ENCODE measurements at regions not wholly inside any gene's neighbourhood (a gene's known extent, or its start where the extent isn't known, plus 50 kb on each side); places are given as distances from the start of the nearest gene placed in this dataset.
"Not testable (repeated sequence)": the region's sequence is repeated elsewhere in the genome, so short reads cannot be mapped to it uniquely, and the experiment has no call there.

GRCh38 chr7:106512217-106512616 lies 148.7 kb downstream of the CCDC71L start:
- H3K36me3 ChIP-seq (ENCODE audit: insufficient read depth, low read length), result no peaks in the 10 kb centered on the region
- no peaks in the 10 kb centered on the region for H3K9me3 ChIP-seq (ENCODE audit: control insufficient read depth, insufficient read depth, low read length)
- no peak overlapping the region for H3K9ac ChIP-seq (ENCODE audit: low read depth, low read length)
- H3K4me1 ChIP-seq (ENCODE audit: insufficient read depth, low read length), result no peaks in the 10 kb centered on the region

- Histone ChIP-seq H3K9me3 (ENCODE audit: control insufficient read depth, insufficient read depth, low read length) (no peaks in the 10 kb centered on the region; the same call in 1 of the 2 replicates), H3K9ac (ENCODE audit: low read depth, low read length) (no peak overlapping the region), H3K36me3 (ENCODE audit: insufficient read depth, low read length) (no peaks in the 10 kb centered on the region; the same call in 1 of the 2 replicates), H3K4me1 (ENCODE audit: insufficient read depth, low read length) (no peaks in the 10 kb centered on the region)
Measured at GRCh38 chr7:106504645-106505044, 156.3 kb downstream of the CCDC71L start.

- no peaks in the 10 kb centered on the region; the same call in 1 of the 2 replicates for H3K9me3 ChIP-seq (ENCODE audit: control insufficient read depth, insufficient read depth, low read length)
- H3K9ac ChIP-seq (ENCODE audit: low read depth, low read length), result no peak overlapping the region
- H3K36me3 ChIP-seq (ENCODE audit: insufficient read depth, low read length), result no peaks in the 10 kb centered on the region; the same call in 1 of the 2 replicates
- H3K4me1 ChIP-seq (ENCODE audit: insufficient read depth, low read length), result no peaks in the 10 kb centered on the region
Measured at GRCh38 chr7:106504207-106504606, 156.8 kb downstream of the CCDC71L start.

GRCh38 chr7:106503626-106504025 lies 157.3 kb downstream of the CCDC71L start:
- no peaks in the 10 kb centered on the region; the same call in 1 of the 2 replicates for H3K9me3 ChIP-seq (ENCODE audit: control insufficient read depth, insufficient read depth, low read length)
- H3K4me1 ChIP-seq (ENCODE audit: insufficient read depth, low read length), result no peaks in the 10 kb centered on the region
- H3K9ac ChIP-seq (ENCODE audit: low read depth, low read length), result no peak overlapping the region

GRCh38 chr7:106501605-106502580 lies 159.1 kb downstream of the CCDC71L start:
- Histone ChIP-seq H3K36me3 (ENCODE audit: insufficient read depth, low read length) (no peaks in the 10 kb centered on the region; the same call in 1 of the 2 replicates), H3K4me1 (ENCODE audit: insufficient read depth, low read length) (no peaks in the 10 kb centered on the region), H3K9ac (ENCODE audit: low read depth, low read length) (no peak overlapping the region), H3K9me3 (ENCODE audit: control insufficient read depth, insufficient read depth, low read length) (no peaks in the 10 kb centered on the region; the same call in 1 of the 2 replicates)

More at GRCh38 chr7:106503626-106504025, 157.3 kb downstream of the CCDC71L start:
- no peaks in the 10 kb centered on the region; the same call in 1 of the 2 replicates for H3K36me3 ChIP-seq (ENCODE audit: insufficient read depth, low read length)

GRCh38 chr7:106499897-106500296 lies 161.1 kb downstream of the CCDC71L start:
- H3K9ac ChIP-seq (ENCODE audit: low read depth, low read length), result no peak overlapping the region
- H3K9me3 ChIP-seq (ENCODE audit: control insufficient read depth, insufficient read depth, low read length), result no peaks in the 10 kb centered on the region; the same call in 1 of the 2 replicates
- H3K4me1 ChIP-seq (ENCODE audit: insufficient read depth, low read length), result no peaks in the 10 kb centered on the region
- no peaks in the 10 kb centered on the region; the same call in 1 of the 2 replicates for H3K36me3 ChIP-seq (ENCODE audit: insufficient read depth, low read length)

GRCh38 chr7:106498005-106498404 lies 163.0 kb downstream of the CCDC71L start:
- not testable (repeated sequence) for H3K9me3 ChIP-seq (ENCODE audit: control insufficient read depth, insufficient read depth, low read length); H3K9ac ChIP-seq (ENCODE audit: low read depth, low read length); H3K4me1 ChIP-seq (ENCODE audit: insufficient read depth, low read length); H3K36me3 ChIP-seq (ENCODE audit: insufficient read depth, low read length)

GRCh38 chr7:106493041-106493731 lies 167.8 kb downstream of the CCDC71L start:
- H3K4me1 ChIP-seq (ENCODE audit: insufficient read depth, low read length), result no peaks in the 10 kb centered on the region
- H3K9me3 ChIP-seq (ENCODE audit: control insufficient read depth, insufficient read depth, low read length), result no peaks in the 10 kb centered on the region
- no peaks in the 10 kb centered on the region for H3K36me3 ChIP-seq (ENCODE audit: insufficient read depth, low read length)
- H3K9ac ChIP-seq (ENCODE audit: low read depth, low read length), result no peak overlapping the region

- no peak overlapping the region for H3K9ac ChIP-seq (ENCODE audit: low read depth, low read length)
- H3K36me3 ChIP-seq (ENCODE audit: insufficient read depth, low read length), result no peaks in the 10 kb centered on the region
- no peaks in the 10 kb centered on the region for H3K9me3 ChIP-seq (ENCODE audit: control insufficient read depth, insufficient read depth, low read length)
- H3K4me1 ChIP-seq (ENCODE audit: insufficient read depth, low read length), result no peaks in the 10 kb centered on the region
Measured at GRCh38 chr7:106488465-106488864, 172.5 kb downstream of the CCDC71L start.

GRCh38 chr7:106487892-106488291 lies 173.1 kb downstream of the CCDC71L start:
- H3K9ac ChIP-seq (ENCODE audit: low read depth, low read length), result no peak overlapping the region
- H3K9me3 ChIP-seq (ENCODE audit: control insufficient read depth, insufficient read depth, low read length), result no peaks in the 10 kb centered on the region
- no peaks in the 10 kb centered on the region for H3K4me1 ChIP-seq (ENCODE audit: insufficient read depth, low read length)

GRCh38 chr7:106486331-106486730 lies 174.6 kb downstream of the CCDC71L start:
- Histone ChIP-seq H3K9ac (ENCODE audit: low read depth, low read length) (no peak overlapping the region), H3K36me3 (ENCODE audit: insufficient read depth, low read length) (no peaks in the 10 kb centered on the region), H3K9me3 (ENCODE audit: control insufficient read depth, insufficient read depth, low read length) (no peaks in the 10 kb centered on the region), H3K4me1 (ENCODE audit: insufficient read depth, low read length) (no peaks in the 10 kb centered on the region)

More at GRCh38 chr7:106487892-106488291, 173.1 kb downstream of the CCDC71L start:
- no peaks in the 10 kb centered on the region for H3K36me3 ChIP-seq (ENCODE audit: insufficient read depth, low read length)

- no peaks in the 10 kb centered on the region for H3K9me3 ChIP-seq (ENCODE audit: control insufficient read depth, insufficient read depth, low read length)
- H3K4me1 ChIP-seq (ENCODE audit: insufficient read depth, low read length), result no peaks in the 10 kb centered on the region
- no peaks in the 10 kb centered on the region for H3K36me3 ChIP-seq (ENCODE audit: insufficient read depth, low read length)
- H3K9ac ChIP-seq (ENCODE audit: low read depth, low read length), result no peak overlapping the region
Measured at GRCh38 chr7:106485919-106486318, 175.0 kb downstream of the CCDC71L start.

- no peaks in the 10 kb centered on the region for H3K4me1 ChIP-seq (ENCODE audit: insufficient read depth, low read length)
- H3K36me3 ChIP-seq (ENCODE audit: insufficient read depth, low read length), result no peaks in the 10 kb centered on the region
- H3K9me3 ChIP-seq (ENCODE audit: control insufficient read depth, insufficient read depth, low read length), result no peaks in the 10 kb centered on the region
- H3K9ac ChIP-seq (ENCODE audit: low read depth, low read length), result no peak overlapping the region
Measured at GRCh38 chr7:106485031-106485551, 175.9 kb downstream of the CCDC71L start.

GRCh38 chr7:106484562-106484961 lies 176.4 kb downstream of the CCDC71L start:
- Histone ChIP-seq H3K36me3 (ENCODE audit: insufficient read depth, low read length) (no peaks in the 10 kb centered on the region), H3K4me1 (ENCODE audit: insufficient read depth, low read length) (no peaks in the 10 kb centered on the region), H3K9me3 (ENCODE audit: control insufficient read depth, insufficient read depth, low read length) (no peaks in the 10 kb centered on the region), H3K9ac (ENCODE audit: low read depth, low read length) (no peak overlapping the region)

Data from ES-I3 (cell line).